SK-N-SH (cell line): ENCODE measurements at regions not wholly inside any gene's neighbourhood (a gene's known extent, or its start where the extent isn't known, plus 50 kb on each side); places are given as distances from the start of the nearest gene placed in this dataset.
A peak's percentile ranks its signal among the peaks of the same experiment; 100 is the strongest.
"Not testable (repeated sequence)": the region's sequence is repeated elsewhere in the genome, so short reads cannot be mapped to it uniquely, and the experiment has no call there.

ENCODE experiments used
- CTCF ChIA-PET: fragments of 300-600, 350-600 bp; formaldehyde crosslinking; extraction: SDS; loops from one replicate; lab custom pipeline; 2021; lab: Yijun Ruan, JAX
- POLR2A ChIA-PET: fragments of 350-600 bp; sonication (Branson Sonifier 250); formaldehyde crosslinking; extraction: SDS; loops from one replicate; lab custom pipeline; 2020; ENCODE audit warnings: antibody characterized with exemption, inconsistent platforms; lab: Yijun Ruan, JAX
- DNase-seq: peaks from one replicate; pipeline ENCODE4 v3.0.0; 2012
- H2AFZ ChIP-seq: fragments of 200-600 bp; sonication (generic); 2 replicates; pipeline ENCODE4 v1.8.1; 2016; ENCODE audit warnings: antibody characterized with exemption, mild to moderate bottlenecking, low read depth
- H3F3A ChIP-seq: fragments of 200-600 bp; sonication (generic); replicated peaks from 2 replicates; pipeline ENCODE3; 2016; ENCODE audit warnings: antibody characterized with exemption, mild to moderate bottlenecking; ENCODE audit not compliant: insufficient read depth
- H3K27ac ChIP-seq, 2 experiments: fragments of 200-500 bp in 1 of 2; fragments of 200-600 bp in 1 of 2; sonication (Bioruptor generic) in 1 of 2; sonication (generic), shearing (Covaris generic) in 1 of 2; 2 replicates each; pipeline versions ENCODE4 v1.5.1 to v1.6.1; 2014 to 2016; ENCODE audit warnings: low read depth in 2 of 2, inconsistent platforms in 1 of 2, low read length in 1 of 2, mild to moderate bottlenecking in 1 of 2, mixed read lengths in 1 of 2
- H3K27me3 ChIP-seq: fragments of 200-600 bp; sonication (generic), shearing (Covaris generic); 2 replicates; pipeline ENCODE4 v1.6.1; 2016; ENCODE audit warnings: mixed run types; ENCODE audit not compliant: insufficient read depth
- H3K36me3 ChIP-seq, 2 experiments: fragments of 200-500 bp in 1 of 2; fragments of 200-600 bp in 1 of 2; sonication (Bioruptor generic) in 1 of 2; sonication (generic) in 1 of 2; replicated peaks in 1 of 2; 2 replicates each; pipeline versions ENCODE3 to v1.5.1; 2014 to 2016; ENCODE audit warnings: low read length in 1 of 2, mild to moderate bottlenecking in 1 of 2; ENCODE audit not compliant: insufficient read depth in 2 of 2, control insufficient read depth in 1 of 2
- H3K4me1 ChIP-seq, 2 experiments: fragments of 200-500 bp in 1 of 2; fragments of 200-600 bp in 1 of 2; sonication (Bioruptor generic) in 1 of 2; sonication (generic), shearing (Covaris generic) in 1 of 2; 2 replicates each; pipeline versions ENCODE4 v1.5.1 to v1.6.1; 2014 to 2016; ENCODE audit warnings: low read depth in 1 of 2, low read length in 1 of 2, mixed run types in 1 of 2; ENCODE audit not compliant: insufficient read depth in 2 of 2, control insufficient read depth in 1 of 2
- H3K4me2 ChIP-seq: fragments of 200-600 bp; sonication (generic), shearing (Covaris generic); 2 replicates; pipeline ENCODE4 v1.6.1; 2017; ENCODE audit warnings: mixed run types
- H3K4me3 ChIP-seq, 2 experiments: fragments of 200-500 bp in 1 of 2; fragments of 200-600 bp in 1 of 2; sonication (Bioruptor generic) in 1 of 2; sonication (generic), shearing (Covaris generic) in 1 of 2; 2 replicates each; pipeline versions ENCODE4 v1.5.1 to v1.8.1; 2014 to 2016; ENCODE audit warnings: low read depth in 2 of 2, inconsistent platforms in 1 of 2, low read length in 1 of 2, mild to moderate bottlenecking in 1 of 2, mixed read lengths in 1 of 2, moderate library complexity in 1 of 2
- H3K79me2 ChIP-seq: fragments of 200-600 bp; sonication (generic); 2 replicates; pipeline ENCODE4 v1.8.1; 2017; ENCODE audit warnings: mild to moderate bottlenecking; ENCODE audit not compliant: insufficient read depth
- H3K9ac ChIP-seq: fragments of 200-600 bp; sonication (generic); 2 replicates; pipeline ENCODE4 v1.6.1; 2017; ENCODE audit warnings: mixed run types
- H3K9me2 ChIP-seq: fragments of 200-600 bp; sonication (generic); 2 replicates; pipeline ENCODE4 v1.6.1; 2017; ENCODE audit warnings: mixed run types
- H3K9me3 ChIP-seq: fragments of 200-600 bp; sonication (generic); 2 replicates; pipeline ENCODE4 v1.6.1; 2017; ENCODE audit warnings: mixed run types, mild to moderate bottlenecking, moderate library complexity
- H4K20me1 ChIP-seq: fragments of 200-600 bp; sonication (generic); 2 replicates; pipeline ENCODE4 v1.6.1; 2017; ENCODE audit warnings: mild to moderate bottlenecking, mixed run types; ENCODE audit not compliant: insufficient read depth
- ELF1 ChIP-seq: IDR thresholded peaks from 2 replicates; pipeline ENCODE4 v1.4.0; 2012
- EP300 ChIP-seq, 2 experiments: IDR thresholded peaks; 2 replicates each; pipeline versions ENCODE4 v1.4.0 to v1.6.1; 2012; ENCODE audit warnings: borderline replicate concordance in 1 of 2, low read depth in 1 of 2, low read length in 1 of 2
- FOSL2 ChIP-seq: IDR thresholded peaks from 2 replicates; pipeline ENCODE4 v1.4.0; 2012; ENCODE audit warnings: low read depth, mild to moderate bottlenecking, moderate library complexity, borderline replicate concordance
- FOXM1 ChIP-seq: IDR thresholded peaks from 2 replicates; pipeline ENCODE4 v1.4.0; 2012; ENCODE audit warnings: low read depth, mild to moderate bottlenecking
- GABPA ChIP-seq: IDR thresholded peaks from 2 replicates; pipeline ENCODE4 v1.4.0; 2012; ENCODE audit warnings: low read depth, mild to moderate bottlenecking
- IRF3 ChIP-seq: fragments of 150-350 bp; IDR thresholded peaks from 2 replicates; pipeline ENCODE4 v1.6.1; 2016; ENCODE audit warnings: mild to moderate bottlenecking, low read depth, low read length
- MEF2A ChIP-seq: IDR thresholded peaks from 2 replicates; pipeline ENCODE4 v1.4.0; 2012; ENCODE audit warnings: low read depth, borderline replicate concordance
- NRF1 ChIP-seq: IDR thresholded peaks from 2 replicates; pipeline ENCODE4 v1.6.1; 2012; ENCODE audit warnings: low read depth, mild to moderate bottlenecking, low read length
- SMC3 ChIP-seq: IDR thresholded peaks from 2 replicates; pipeline ENCODE4 v1.6.1; 2012; ENCODE audit warnings: low read depth, low read length, improper control_type of control experiment
- TCF12 ChIP-seq: IDR thresholded peaks from 2 replicates; pipeline ENCODE4 v1.4.0; 2012
- TEAD4 ChIP-seq: IDR thresholded peaks from 2 replicates; pipeline ENCODE4 v1.4.0; 2012; ENCODE audit warnings: mild to moderate bottlenecking, borderline replicate concordance; ENCODE audit not compliant: insufficient read depth
- USF2 ChIP-seq: fragments of 150-350 bp; IDR thresholded peaks from 2 replicates; pipeline ENCODE4 v1.6.1; 2017; ENCODE audit warnings: antibody characterized with exemption, low read length, low read depth, borderline replicate concordance
- ZBTB33 ChIP-seq: IDR thresholded peaks from 2 replicates; pipeline ENCODE4 v1.4.0; 2012; ENCODE audit warnings: low read depth, borderline replicate concordance
- WGBS: methylation state at CpG from one replicate; pipeline ENCODE4 v1.1.6; 2017; ENCODE audit warnings: low lambda C conversion rate; 5-methylcytosine and 5-hydroxymethylcytosine counted together
- TF ChIP-seq, protein P1 (sequence below): IDR thresholded peaks from 2 replicates; pipeline ENCODE4 v1.4.0; 2012; ENCODE audit warnings: low read depth
- TF ChIP-seq, protein P2 (sequence below): IDR thresholded peaks from 2 replicates; pipeline ENCODE4 v1.4.0; 2012; ENCODE audit warnings: low read depth, borderline replicate concordance

- no peak for DNase-seq
- Histone ChIP-seq H4K20me1 (no peaks in the 10 kb centered on the region), H3K9me3 (0 out of 2 replicates have a peak, but pooled peaks cover 6% of the 10 kb centered on the region), H3K9me2 (no peaks in the 10 kb centered on the region), H3F3A (no peaks in the 10 kb centered on the region), H2AFZ (no peak overlapping the region), H3K4me3 (no peak overlapping the region), H3K36me3 (no peaks in the 10 kb centered on the region), H3K4me2 (no peak overlapping the region), H3K79me2 (no peaks in the 10 kb centered on the region), H3K27me3 (no peaks in the 10 kb centered on the region), H3K9ac (no peak overlapping the region), H3K4me1 (no peaks in the 10 kb centered on the region), H3K27ac (no peak overlapping the region)
- TF ChIP-seq FOSL2 = no peak
- TF ChIP-seq USF2 = no peak
- 48% methylated on average over 5 of the region's 5 CpGs for WGBS
- CTCF ChIA-PET = interaction anchor here (1.2 kb wide), 1 partner anchor 13 kb away, joined by 3 read pairs; no protein-coding TSS in a partner anchor
- POLR2A ChIA-PET = no interaction called here
Measured at GRCh38 chr7:51817694-51818225, 501.2 kb upstream of the COBL start.

DNA sequence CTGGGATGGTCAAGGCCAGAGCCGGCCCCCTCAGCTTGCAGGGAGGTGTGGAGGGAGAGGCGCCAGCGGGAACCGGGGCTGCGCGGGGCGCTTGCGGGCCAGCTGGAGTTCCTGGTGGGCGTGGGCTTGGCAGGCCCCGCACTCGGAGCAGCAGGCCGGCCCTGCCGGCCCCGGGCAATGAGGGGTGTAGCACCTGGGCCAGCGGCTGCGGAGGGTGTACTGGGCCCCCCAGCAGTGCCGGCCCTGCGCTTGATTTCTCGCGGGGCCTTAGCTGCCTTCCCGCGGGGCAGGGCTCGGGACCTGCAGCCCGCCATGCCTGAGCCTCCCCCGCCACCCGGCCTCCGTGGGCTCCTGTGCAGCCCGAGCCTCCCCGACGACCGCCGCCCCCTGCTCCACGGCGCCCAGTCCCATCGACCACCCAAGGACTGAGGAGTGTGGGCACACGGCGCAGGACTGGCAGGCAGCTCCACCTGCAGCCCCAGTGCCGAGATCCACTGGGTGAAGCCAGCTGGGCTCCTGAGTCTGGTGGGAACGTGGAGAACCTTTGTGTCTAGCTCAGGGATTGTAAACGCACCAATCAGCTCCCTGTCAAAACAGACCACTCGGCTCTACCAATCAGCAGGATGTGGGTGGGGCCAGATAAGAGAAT, 489.3 kb upstream of the COBL start:
- H3F3A ChIP-seq, H2AFZ ChIP-seq, H3K27me3 ChIP-seq, H3K4me2 ChIP-seq, H4K20me1 ChIP-seq, H3K36me3 ChIP-seq, H3K9me2 ChIP-seq, H3K9ac ChIP-seq, H3K27ac ChIP-seq, H3K9me3 ChIP-seq, POLR2A ChIA-PET, H3K79me2 ChIP-seq, H3K4me3 ChIP-seq, H3K4me1 ChIP-seq, DNase-seq, CTCF ChIA-PET: not testable (repeated sequence)
- WGBS = 55% methylated on average over 30 of the region's 41 CpGs

DNA sequence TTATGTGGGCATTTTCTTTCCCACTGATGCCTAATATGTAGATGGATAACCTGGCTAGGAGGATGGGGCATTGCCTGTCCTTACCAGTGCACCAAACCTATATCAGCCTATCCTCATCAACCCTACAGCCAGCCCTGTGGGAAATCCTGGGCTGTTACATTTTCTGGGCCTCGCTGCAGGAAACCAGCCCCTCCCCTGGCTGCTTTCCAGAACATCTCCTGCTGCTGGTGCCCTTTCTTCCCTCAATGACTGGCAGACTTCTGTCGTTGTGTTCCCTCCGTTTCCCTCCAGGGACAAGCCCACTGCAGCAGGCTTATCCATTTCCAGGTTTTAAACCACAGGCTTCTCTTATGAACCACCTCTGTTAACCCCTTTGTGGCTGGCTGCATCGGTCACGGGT, 486.1 kb upstream of the COBL start:
- no peak for TF ChIP-seq ZBTB33
- TF ChIP-seq SMC3 = no peak
- TF ChIP-seq MEF2A = no peak
- no peak for TF ChIP-seq TCF12
- TF ChIP-seq TEAD4 = no peak
- TF ChIP-seq, protein P1, sequence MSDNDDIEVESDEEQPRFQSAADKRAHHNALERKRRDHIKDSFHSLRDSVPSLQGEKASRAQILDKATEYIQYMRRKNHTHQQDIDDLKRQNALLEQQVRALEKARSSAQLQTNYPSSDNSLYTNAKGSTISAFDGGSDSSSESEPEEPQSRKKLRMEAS = no peak
- TF ChIP-seq EP300 (IDR thresholded peaks at IDR 0.05; ENCODE audit: borderline replicate concordance in 1 of 2, low read depth in 1 of 2, low read length in 1 of 2) = no peak
- no peak for TF ChIP-seq IRF3
- TF ChIP-seq, protein P2, sequence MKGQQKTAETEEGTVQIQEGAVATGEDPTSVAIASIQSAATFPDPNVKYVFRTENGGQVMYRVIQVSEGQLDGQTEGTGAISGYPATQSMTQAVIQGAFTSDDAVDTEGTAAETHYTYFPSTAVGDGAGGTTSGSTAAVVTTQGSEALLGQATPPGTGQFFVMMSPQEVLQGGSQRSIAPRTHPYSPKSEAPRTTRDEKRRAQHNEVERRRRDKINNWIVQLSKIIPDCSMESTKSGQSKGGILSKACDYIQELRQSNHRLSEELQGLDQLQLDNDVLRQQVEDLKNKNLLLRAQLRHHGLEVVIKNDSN = no peak
- no peak for TF ChIP-seq USF2
- TF ChIP-seq FOXM1 = no peak
- no peak for TF ChIP-seq NRF1
- TF ChIP-seq GABPA = no peak
- no peak for TF ChIP-seq ELF1
- peak; percentile 32 for DNase-seq
- Histone ChIP-seq H3K79me2 (no peaks in the 10 kb centered on the region), H3K9ac (no peak overlapping the region), H3K9me2 (no peaks in the 10 kb centered on the region), H3K4me3 (no peak overlapping the region), H3K27me3 (no peaks in the 10 kb centered on the region), H3F3A (no peaks in the 10 kb centered on the region), H3K27ac (no peak overlapping the region), H2AFZ (no peak overlapping the region), H3K4me1 (peaks cover 0 to 4% of the 10 kb centered on the region in 2 experiments; a peak in 1 of 4 replicates), H3K4me2 (no peak overlapping the region), H3K9me3 (0 out of 2 replicates have a peak, but pooled peaks cover 8% of the 10 kb centered on the region), H4K20me1 (no peaks in the 10 kb centered on the region), H3K36me3 (no peaks in the 10 kb centered on the region)
- ChIA-PET CTCF (interaction anchor here (1.6 kb wide), 1 partner anchor 12 kb away, joined by 4 read pairs; no protein-coding TSS in a partner anchor), POLR2A (no interaction called here)
- 15% methylated on average over 5 of the region's 5 CpGs for WGBS
